ENCODE measurements at regions not wholly inside any gene's neighbourhood (a gene's known extent, or its start where the extent isn't known, plus 50 kb on each side); places are given as distances from the start of the nearest gene placed in this dataset.

DNA sequence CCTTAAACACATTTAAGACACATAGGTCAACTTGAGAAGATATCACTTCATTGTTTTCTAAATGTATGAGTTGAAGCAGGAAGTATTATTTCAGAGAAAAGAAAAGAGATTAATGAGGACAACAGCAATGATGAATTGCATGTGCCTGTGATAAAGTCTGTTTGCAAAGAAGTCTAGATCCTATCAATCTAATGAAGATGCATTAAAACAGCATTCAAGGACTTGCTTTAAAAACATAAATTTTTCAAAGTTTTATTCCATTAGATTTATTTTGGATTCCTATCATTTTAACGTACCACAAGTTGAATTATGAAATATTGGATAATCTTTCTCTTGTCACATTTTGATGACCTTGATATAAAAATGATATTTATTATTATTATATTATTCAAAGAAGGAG is 642.5 kb upstream of the CCDC54 start:
- no peak for TF ChIP-seq CTCF (IDR thresholded peaks at IDR 0.05; ENCODE audit: control insufficient read depth, extremely low read depth, insufficient read depth)
- DNase-seq (ENCODE audit: low read depth), result no peak
- H3K4me3 ChIP-seq (ENCODE audit: low read depth, low read length), result no peak overlapping the region

DNA sequence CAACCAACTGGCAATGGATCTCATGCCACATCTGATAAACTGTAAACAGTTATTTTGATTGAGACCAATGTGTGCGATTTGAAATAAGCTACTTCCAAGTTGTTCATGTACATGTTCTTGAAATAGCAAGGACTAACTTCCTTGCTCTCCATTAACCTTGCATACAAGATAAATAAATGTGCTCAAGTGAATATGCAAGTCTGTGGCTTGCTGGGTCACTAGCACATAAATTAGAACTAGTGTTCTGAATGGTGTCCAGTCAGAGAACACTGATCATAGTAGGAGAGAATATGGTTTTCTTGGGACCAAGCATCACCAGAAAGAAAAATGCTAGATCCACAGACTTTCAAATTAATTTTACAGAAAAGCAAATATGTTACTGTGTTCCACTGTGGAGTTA is 640.0 kb upstream of the CCDC54 start:
- no peak overlapping the region for H3K4me3 ChIP-seq (ENCODE audit: low read depth, low read length)
- no peak for TF ChIP-seq CTCF (IDR thresholded peaks at IDR 0.05; ENCODE audit: control insufficient read depth, extremely low read depth, insufficient read depth)
- DNase-seq (ENCODE audit: low read depth), result no peak

GRCh38 chr3:106740116-106740515 is 637.1 kb upstream of the CCDC54 start:
- H3K4me3 ChIP-seq (ENCODE audit: low read depth, low read length), result no peak overlapping the region
- TF ChIP-seq CTCF (IDR thresholded peaks at IDR 0.05; ENCODE audit: control insufficient read depth, extremely low read depth, insufficient read depth), result no peak
- no peak for DNase-seq (ENCODE audit: low read depth)

DNA sequence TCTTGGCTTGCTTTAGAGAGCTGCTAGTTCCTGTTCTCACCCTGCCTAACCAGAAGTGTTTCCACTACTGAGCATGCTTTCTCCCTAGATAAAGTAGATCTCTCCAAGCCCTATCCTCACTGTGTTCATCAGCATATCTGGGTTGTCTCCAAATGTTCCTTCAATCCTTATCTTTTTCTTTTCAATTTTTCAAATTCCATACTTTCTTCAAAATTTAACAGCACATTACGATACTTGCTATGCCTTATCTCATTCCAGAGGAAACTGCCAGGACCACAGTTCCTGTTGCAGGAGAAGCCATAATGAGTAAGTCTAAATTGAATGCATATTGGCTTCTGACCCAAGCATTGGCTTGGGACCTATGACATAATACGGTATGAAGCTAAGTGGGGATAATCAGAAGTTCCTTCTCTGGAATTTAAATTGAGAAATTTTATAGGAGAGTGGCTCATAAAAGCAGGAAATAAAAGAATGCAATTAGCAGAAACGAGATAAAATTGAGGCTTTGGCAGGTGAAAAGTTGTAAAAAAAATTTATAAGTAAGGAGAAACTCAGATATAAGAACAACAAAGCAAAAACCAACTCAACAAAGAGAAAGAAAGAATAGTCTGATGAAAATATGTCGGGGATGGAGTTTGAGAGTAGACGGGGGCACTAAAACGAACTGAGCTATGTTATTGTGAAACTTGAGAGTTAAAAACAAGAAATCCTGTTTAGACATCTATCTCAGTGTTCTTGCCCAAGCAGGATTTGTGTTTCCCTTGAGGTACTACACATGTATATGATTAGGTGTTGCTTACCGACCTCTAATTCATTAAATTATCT is 631.7 kb upstream of the CCDC54 start:
- H3K4me3 ChIP-seq (ENCODE audit: low read depth, low read length), result no peak overlapping the region
- no peak for TF ChIP-seq CTCF (IDR thresholded peaks at IDR 0.05; ENCODE audit: control insufficient read depth, extremely low read depth, insufficient read depth)
- DNase-seq (ENCODE audit: low read depth), result no peak

GRCh38 chr3:106746286-106746685 is 631.0 kb upstream of the CCDC54 start:
- TF ChIP-seq CTCF (IDR thresholded peaks at IDR 0.05; ENCODE audit: control insufficient read depth, extremely low read depth, insufficient read depth), result no peak
- no peak for DNase-seq (ENCODE audit: low read depth)
- H3K4me3 ChIP-seq (ENCODE audit: low read depth, low read length), result no peak overlapping the region

DNA sequence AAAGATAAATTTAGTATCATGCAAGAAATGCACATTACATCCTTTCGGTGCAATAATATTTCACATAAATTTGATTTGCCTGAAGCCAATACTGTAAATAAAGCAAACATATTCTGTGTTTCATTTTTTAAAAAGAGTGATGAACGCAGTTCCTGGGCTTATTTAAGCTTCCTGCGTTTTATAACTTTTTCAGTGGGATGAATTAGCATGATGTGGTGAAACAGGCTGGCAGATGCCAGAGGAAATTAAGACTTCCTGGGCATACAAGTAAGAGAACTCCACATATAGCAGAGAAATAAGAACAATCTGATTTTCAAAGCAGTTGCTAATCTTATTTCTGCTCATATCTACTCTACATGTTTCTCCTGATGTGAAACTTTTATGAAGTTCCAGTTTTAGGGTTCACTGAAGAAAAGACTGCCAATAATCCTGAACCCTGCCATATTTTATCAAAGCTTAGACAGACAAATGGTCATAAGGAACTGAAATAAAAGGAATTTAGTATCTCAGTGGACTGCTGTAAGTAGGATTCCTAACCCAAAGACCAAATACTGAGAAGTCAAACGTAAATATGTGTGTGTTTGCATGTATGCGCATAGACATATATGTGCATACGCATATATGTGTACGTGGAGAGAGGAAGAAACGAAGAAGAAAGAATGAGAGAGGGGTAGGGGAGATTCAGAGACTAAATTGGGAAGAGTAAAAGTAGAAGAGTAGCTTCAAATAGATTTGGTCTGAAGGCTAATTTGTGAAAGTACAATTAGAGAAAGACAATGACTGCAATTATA is 628.6 kb upstream of the CCDC54 start:
- H3K4me3 ChIP-seq (ENCODE audit: low read depth, low read length), result no peak overlapping the region
- no peak for TF ChIP-seq CTCF (IDR thresholded peaks at IDR 0.05; ENCODE audit: control insufficient read depth, extremely low read depth, insufficient read depth)
- no peak for DNase-seq (ENCODE audit: low read depth)

All from LNCaP clone FGC (cell line).